ENCODE measurements at regions not wholly inside any gene's neighbourhood (a gene's known extent, or its start where the extent isn't known, plus 50 kb on each side); places are given as distances from the start of the nearest gene placed in this dataset.

- TF ChIP-seq EZH2 (IDR thresholded peaks at IDR 0.05; ENCODE audit: low read depth) (no peak), CTCF (conservative IDR thresholded peaks at IDR 0.05) (no peak)
Measured at GRCh38 chr19:20478936-20479335, 86.6 kb downstream of the ZNF737 start.

All from PC-9 (cell line).